NCI-H146 treated with DMSO at 0.1 percent for 48 hours (cell line): ENCODE measurements at regions not wholly inside any gene's neighbourhood (a gene's known extent, or its start where the extent isn't known, plus 50 kb on each side); places are given as distances from the start of the nearest gene placed in this dataset.

Experiments used
- DNase-seq: peaks from one replicate; lab custom pipeline; 2025; ENCODE audit not compliant: unreplicated experiment; lab: John Stamatoyannopoulos, UW

DNA sequence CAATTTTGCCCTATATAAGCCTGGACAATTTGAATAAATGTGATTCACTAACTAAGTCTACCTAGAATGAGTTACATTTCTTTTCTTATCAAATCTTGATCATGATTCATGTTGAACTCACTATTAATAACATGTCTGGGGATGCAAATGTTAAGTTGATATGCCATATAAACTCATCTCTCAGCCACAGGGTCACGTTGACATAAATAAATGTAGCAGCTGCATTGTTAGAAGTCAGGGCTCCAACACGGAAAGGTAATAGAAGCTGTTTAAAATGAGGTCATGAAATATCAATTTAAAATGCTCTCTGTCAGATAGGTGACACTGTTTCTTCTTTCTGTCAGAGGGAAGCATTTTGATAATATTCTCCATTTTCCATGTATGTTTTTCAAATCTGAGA is 521.9 kb downstream of the CCDC85A start:
- no peak for DNase-seq

DNA sequence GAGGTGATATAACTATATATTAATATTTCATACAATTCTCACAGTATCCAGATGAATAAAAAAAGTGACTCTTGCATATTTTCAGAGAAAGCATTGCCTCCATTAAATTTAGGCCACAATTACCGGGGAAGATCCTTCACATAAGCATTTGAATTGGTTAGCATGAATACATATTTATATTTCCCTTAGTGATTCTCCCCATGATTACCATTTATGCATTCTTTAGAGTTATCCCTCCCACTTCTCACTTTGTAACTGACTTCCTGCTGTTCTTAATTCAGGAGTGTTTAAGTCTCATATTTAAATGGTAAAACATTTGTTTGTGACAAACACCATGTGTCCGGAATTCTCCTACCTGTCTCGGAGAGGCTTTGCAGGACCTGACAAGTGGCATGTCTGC is 523.4 kb downstream of the CCDC85A start:
- DNase-seq = no peak

DNA sequence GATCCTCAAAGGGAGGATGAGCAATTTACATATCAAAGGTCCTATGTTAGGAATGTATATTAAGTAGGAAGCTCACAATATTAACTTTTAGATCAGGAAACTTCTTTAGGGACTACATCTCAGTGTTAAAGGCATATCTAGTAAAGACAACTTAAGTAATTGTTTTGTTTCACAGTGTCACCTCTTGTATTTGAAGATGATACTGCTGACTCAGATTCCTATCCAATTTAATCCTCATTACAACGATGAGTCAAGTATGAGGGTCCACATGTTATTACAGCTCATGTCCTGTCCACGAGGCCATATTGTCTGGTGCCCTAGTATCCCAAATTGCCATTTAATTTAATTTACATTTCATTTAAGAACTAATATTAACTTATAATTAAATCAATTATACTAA is 523.9 kb downstream of the CCDC85A start:
- no peak for DNase-seq

DNA sequence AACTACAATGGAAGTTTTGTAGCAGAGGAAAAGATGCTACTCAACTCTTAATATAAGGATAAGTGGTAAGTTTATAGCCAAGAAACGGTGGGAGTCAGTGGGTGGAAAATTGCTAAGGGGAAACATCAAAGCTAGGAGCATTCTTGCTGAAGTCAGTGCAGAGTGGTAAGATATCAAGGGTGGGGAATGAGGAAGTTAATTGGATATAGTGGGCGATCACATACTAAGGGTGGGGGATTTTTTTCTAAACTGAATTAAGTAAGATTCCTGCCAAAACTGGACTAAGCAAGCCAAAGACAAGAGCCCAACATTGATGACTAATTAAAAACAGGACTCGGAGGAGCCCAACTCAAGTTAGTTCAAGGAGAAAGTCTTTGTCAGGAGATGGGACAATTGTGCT is 525.4 kb downstream of the CCDC85A start:
- DNase-seq = no peak

DNA sequence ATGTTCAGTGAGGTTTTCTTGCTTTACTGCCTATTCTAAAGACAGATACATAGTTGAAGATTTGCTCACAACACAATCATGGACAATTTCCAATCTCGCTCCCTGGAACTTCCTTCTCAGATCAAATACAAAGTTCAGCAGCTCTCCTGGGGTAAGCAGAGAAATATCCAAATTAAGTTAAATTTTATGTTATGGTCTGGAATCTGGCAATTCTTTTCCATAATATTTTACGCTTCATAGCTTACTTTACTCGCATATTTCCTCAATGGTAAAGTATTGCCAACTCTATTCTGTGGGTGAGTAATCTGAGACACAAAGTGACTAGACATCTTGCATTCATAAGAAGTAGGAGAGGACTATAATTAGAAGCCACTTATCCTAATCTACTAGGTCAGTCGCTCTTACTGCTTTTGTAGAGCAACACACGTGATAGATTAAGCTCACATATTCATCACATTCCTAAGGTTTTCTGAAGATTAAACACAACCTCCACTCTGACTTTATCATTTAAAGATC is 529.4 kb downstream of the CCDC85A start:
- no peak for DNase-seq

DNA sequence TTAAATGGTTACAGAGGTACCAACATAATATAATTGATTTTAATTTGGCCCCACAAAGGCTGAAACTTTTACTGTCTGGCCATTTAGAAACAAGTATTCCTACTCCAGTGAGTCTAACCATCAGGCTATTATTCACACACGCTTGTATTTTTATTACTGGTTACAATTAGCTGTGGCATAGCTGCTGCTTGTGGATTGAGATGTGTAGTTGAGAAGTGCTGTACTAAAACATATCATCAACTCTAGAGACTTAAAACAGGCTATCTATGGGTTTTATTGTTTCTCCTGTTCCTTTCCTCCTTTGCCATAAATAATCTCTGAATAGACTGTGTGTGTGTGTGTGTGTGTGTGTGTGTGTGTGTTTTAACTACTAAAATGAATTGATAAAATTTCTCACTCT is 530.2 kb downstream of the CCDC85A start:
- DNase-seq = no peak

DNA sequence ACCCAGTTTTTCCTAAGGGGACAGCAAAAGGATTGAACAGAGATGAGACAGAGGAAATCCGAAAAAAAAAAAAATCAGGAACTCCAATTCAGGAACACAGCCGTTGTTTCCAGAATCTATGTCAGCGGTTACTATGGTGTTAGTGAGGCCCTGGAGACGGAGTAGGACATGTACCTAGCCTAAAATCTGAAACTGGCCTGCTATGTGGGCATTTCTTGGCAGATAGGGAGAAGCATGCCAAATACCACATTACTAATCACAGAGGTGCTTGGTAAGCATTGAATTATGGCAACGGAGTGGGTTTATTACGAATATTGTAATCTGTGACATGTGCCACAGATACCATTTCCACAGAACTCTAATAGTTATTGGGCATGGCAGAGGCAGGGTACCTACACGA is 530.6 kb downstream of the CCDC85A start:
- no peak for DNase-seq

DNA sequence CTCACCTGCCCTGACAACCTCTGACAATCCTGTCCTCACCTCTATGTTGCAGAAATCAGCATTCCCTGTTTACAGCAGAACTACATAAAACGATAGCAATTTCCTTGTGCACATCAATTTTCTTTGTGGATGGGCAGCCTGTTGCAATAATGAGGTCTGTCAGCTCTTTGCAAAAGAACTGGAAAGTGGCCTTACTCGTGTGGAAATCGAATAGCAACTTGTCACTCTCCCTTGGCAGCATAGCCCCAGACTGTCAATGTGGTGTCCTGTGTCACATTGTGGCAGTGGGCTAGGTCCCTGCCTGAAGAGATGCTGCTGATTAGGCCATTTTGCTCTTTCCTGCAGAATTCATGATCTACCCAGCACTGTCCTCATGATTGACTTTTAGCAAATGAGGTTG is 531.9 kb downstream of the CCDC85A start:
- DNase-seq = no peak

DNA sequence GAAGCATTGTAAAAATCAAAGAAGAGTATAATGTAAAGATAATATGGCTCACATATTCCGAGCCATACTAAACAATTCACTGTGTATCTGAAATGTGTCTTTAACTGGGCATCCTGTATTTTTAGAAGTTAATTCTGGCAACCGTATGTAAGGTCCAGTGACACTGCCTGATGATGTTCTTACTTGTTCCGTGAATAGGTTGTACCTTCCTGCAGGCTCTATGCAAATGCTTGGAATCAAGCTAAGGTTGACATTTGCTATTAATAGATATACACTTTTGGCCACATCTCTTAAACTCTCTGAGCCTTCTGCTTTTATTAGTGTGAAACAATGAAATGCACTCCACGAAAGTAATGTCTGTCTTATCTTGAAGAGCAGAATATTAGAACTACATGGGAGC is 534.6 kb downstream of the CCDC85A start:
- DNase-seq = no peak

DNA sequence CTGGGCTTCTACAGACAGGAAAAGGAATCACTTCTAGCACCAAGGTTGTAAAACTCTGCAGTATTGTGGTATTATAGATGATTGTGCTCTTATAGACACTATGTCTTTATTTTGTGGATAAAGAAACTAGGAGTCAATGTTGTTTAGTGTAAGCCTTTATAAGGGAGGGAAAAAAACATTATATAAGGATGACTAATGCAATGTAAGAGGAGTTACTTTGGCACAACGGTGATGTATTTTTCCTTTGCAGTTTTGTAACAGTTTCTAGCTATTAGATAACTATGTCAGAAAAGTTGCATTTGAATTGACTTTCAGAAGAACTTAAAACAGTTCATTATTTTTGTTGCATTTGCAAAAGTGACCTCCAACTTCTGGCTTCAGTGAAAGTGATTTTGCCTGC is 545.4 kb downstream of the CCDC85A start:
- no peak for DNase-seq

DNA sequence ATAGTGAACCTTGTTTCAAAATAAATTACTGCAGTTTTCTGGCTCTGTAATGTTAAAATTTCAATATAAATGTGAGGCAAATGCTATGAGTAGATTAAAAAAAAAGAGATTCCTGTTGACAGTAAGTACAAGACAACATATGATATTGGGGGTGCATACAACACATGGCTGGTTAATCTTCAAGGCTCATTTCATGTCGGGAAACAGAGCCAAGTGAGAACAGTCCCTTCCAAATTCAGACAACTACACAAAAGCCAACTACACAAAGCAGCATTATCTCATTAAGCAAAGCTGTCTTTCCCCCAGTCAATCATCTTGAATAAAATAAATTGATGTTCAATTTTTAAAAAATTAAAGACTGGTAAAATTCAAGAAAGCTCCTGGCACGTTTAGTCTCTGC is 549.2 kb downstream of the CCDC85A start:
- no peak for DNase-seq

DNA sequence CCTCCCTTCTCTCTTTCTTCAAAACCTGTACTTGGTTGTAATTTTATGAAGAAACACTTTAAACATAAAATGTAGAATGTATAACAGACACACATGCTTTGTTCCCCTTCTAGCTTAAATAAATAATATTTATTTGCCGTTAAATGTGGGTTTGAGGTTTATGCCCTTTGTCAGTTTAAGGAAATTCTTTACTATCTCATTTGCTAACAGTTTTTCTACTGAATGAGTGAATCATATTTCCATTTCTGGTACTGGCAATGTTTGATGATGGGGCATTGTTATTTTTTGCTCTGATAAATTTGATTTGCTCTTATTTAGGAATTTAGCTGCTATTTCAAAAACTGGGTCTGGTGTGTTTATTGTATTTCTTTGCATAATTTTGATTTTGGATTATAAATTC is 555.6 kb downstream of the CCDC85A start:
- no peak for DNase-seq

DNA sequence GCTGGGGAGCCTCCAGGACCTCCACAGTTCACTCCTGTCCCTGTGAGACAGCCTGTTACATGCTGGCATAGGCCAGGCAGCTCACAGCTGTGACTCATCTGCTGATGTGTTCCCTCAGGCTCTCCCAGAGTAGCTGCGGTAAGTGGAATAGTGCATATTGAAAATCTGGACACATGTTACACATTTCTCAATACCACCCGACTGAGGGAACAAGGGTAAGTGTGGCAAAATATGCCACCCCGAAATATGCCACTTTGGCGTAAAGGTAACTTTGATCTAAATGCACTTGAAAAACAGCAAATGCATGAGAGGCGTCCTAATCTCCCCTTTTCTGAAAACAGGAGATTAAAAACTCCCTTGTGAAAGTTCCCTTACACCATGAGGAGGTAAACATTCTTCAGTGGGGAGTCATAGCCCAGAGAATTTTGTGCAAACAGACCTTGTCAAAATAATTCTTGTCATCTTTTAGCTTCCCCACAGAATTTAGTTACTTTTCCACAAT is 557.9 kb downstream of the CCDC85A start:
- no peak for DNase-seq

DNA sequence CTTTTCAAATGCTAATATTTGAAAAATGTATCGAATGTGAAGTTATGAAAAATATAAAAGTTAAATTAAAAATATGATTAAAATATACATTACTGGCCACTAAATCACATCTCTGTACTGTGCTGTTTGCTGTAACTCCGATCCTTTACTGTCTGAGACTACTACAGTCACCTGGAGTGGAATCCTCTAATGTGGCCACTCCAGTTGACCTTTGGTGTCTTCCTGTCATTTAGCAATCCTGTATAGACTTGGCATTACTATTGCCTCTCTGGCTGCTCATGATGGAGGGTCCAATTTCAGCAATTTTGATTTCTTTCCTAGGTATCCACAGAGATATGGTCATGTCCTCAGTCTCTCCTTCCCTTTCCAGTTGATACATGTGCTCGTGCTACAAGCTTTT is 560.0 kb downstream of the CCDC85A start:
- no peak for DNase-seq

DNA sequence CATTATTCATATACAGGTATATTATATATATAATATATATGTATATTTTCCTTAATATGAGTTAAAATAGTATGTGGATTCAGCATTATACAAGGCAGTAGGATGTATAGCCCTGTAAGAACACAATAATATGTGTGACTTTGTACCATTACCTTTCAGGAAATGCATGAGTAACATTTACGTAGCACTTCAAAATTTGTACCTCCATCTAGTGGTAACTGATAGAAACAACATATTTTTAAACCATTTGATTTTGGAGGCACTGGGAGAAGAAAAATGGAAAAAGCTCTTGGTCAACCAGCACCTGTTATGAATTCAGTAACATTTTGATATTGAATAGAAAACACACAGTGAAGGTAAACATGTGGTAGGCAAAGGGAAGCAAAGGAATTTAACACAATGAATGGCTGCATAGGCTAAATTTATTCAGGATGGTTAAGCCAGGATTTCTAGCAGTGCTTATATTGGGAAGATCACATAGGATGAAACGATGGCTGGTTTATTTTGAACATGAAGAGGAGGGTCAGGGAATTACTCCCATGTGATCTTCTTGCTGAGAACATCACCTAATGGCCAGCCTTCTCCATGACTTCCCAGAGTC is 565.5 kb downstream of the CCDC85A start:
- no peak for DNase-seq

DNA sequence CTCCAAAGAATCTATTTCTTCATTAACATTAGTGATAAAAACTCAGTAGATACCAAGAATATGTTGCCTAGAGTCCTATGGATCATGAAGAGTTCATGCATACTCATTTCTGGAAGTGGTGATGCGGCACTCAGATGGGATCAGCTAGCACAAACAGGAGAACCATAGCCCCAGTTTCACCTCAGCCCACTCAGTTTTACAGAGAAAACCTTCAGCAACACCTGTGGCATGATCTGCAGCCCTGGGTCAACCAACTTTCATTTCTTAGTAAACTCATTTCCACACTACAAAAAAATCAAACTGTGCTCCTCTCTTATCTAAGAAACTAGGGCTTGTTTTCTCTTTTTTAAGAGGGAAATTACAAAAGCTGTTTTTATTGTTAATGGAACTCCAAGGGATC is 569.4 kb downstream of the CCDC85A start:
- DNase-seq = no peak

DNA sequence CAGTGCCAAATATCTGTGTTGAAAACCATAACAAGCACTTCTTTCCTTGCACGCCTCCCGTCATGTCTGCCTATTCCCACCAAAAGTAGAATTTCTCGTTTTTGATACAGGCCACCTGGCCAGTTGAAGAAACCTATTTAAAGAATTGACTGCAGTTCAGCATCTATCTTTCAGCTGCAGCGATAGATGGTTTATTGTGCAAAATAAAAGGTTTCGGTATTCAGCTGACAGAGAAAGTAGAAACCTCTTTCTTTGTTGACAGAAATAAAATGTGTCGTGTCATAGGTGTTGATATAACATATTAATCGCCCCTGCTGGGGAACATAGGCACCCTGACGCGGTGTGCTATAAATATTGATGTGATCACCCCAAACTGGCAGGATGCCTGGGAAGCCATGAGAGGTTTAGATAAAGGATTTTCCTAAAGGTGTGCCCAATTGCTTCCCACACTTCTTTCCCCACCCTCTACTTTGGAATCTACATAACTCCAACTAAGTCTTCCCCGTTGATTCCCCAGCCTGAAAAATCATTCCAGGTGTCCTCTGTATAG is 570.4 kb downstream of the CCDC85A start:
- DNase-seq = no peak

DNA sequence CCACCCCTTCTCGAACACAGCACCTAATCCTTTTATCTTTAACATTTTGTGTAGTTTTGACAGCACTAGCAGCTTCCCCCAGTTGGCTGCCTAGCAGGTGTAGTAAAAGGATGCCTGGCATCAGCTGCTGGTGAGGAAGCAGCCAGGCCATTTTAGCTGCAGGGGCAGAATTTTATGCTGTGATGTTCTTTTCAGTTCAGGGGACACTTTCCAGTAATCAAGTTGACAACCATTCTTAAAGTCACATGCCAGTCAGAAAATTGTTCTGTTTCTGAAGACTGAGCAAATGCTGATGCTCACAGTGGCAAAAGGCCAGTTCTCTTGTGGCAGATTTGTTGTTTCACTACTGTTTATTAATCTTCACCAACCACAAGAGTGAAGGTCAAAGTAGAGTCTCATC is 570.8 kb downstream of the CCDC85A start:
- DNase-seq = no peak

DNA sequence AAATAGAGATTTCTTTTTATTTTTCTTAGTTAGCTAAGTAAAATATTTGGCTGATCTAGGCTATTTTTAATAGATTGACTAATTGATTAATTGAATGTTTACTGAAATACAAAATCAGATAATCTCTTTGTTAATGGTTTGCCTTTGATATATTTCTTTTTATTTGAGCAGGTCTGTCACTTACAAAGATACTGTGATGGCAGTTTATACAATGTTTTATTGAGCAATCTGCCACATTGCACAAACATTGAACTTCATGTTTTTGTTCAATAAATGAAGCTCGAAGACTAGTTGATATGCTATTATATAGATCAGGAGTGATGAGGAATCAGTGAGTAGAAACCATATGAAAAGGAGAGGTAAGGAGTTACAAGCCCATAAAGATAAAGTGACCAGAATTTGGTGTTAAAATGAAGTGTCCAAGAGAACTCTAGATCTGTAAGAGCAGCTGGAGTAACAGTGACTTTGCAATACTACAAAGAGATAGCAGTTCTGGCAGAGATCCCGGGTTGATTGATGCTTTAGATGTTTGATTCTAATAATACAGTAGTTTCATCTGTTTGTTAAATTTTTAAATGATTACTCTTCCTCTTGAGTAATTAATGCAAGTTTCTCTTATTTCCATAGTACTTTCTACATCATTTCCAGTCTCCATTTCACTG is 574.2 kb downstream of the CCDC85A start:
- DNase-seq = no peak

DNA sequence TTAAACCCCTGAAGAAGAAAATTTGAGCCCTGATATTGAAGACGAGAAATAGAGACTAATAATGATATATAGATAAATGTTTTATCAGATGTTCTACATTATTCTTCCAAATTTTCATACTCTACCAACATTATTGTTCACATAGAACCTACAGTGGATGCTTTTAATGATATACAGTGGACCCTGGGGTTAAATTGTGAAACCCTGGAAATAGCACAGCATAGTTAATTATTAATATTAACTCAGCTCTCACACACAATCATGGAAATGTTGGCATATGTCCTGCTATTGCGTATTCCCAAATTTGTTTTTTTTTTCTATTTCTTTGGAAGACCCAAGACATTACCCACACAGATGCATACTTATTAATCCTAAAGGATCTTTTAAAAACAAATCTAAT is 579.9 kb downstream of the CCDC85A start:
- DNase-seq = no peak

DNA sequence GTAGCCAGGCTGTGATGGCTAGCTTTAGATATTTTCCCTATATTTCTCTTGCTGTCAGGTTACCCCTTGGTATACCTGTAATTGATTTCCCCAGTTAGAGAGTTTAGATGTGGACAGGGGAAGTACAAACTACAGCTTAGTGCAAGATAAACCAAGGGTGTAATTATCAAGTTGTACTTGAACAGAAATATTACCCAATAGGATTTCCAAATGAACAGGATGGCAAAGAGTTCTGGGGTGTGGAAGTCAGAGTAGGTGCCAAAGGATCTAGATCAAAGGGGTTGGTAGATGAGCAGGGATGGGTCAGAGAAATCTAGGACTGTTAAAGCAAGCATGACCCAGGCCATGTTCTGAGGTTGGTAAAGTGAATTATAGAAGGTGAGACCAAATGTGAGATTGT is 585.2 kb downstream of the CCDC85A start:
- DNase-seq = no peak

DNA sequence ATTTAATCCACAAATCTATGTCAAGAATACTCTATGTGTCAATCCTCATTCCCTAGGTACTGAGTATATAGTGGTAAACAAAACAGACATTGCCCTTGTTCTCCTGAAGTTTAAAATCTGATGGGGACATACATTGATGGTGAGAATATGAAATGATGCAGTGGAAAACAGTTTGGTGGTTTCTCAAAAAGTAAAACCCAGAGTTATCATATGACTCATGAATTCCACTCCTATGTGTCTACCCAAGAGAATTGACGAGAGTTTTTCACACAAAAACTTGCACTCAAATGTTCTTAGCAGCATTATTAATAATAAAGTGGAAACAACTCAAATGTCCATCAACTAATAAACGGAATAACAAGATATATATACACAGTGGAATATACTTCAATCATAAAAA is 586.7 kb downstream of the CCDC85A start:
- DNase-seq = no peak

DNA sequence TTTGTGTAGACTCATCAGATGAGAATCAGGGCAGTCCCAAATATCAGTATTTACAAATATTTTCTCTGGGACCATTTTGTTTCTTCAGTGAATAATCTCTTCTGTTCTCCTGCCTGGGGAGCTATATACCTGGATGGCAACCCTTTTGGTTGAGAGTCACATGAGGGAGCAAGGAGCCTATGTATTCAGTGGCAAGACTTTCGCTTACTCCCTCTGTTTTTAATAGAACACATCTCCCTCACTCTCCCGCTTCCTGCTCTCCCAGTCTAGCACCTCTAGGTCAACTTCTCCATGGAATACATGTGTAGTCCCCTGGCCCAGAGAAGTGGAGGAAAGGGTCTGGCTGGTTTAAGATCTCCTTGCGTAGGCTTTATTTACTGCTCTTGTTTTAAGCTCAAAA is 600.3 kb downstream of the CCDC85A start:
- no peak for DNase-seq
